WTC11 (cell line): ENCODE measurements at regions not wholly inside any gene's neighbourhood (a gene's known extent, or its start where the extent isn't known, plus 50 kb on each side); places are given as distances from the start of the nearest gene placed in this dataset.

Experiments used
- ATAC-seq: fragments of 200-7000 bp; cut with Tn5 transposase; 2 replicates; pipeline ENCODE4 v1.10.0; 2021; ENCODE audit warnings: mild to moderate bottlenecking, moderate library complexity
- CTCF ChIA-PET: fragments of 300-600 bp; sonication (Branson Sonifier 250); formaldehyde crosslinking; loops from one replicate; lab custom pipeline; 2021; ENCODE audit warnings: antibody characterized with exemption; lab: Charles Lee
- POLR2A ChIA-PET: fragments of 350-600 bp; sonication (Branson Sonifier 250); formaldehyde crosslinking; loops from one replicate; lab custom pipeline; 2021; ENCODE audit warnings: antibody characterized with exemption; lab: Charles Lee
- DNase-seq: peaks from one replicate; pipeline ENCODE4 v3.0.0; 2021; ENCODE audit warnings: low spot score
- H3K27ac Mint-ChIP-seq: 2 replicates; pipeline ENCODE4 v1.8.0; 2021; ENCODE audit warnings: mixed read lengths
- H3K27me3 Mint-ChIP-seq: 2 replicates; pipeline ENCODE4 v1.8.0; 2021; ENCODE audit warnings: low read depth, mild to moderate bottlenecking, moderate library complexity, mixed read lengths
- H3K36me3 Mint-ChIP-seq: 2 replicates; pipeline ENCODE4 v1.8.0; 2021; ENCODE audit warnings: mixed read lengths
- H3K4me1 Mint-ChIP-seq: 2 replicates; pipeline ENCODE4 v1.8.0; 2022; ENCODE audit warnings: mixed read lengths
- H3K4me3 Mint-ChIP-seq: 2 replicates; pipeline ENCODE4 v1.8.0; 2021; ENCODE audit warnings: mild to moderate bottlenecking, moderate library complexity, mixed read lengths
- H3K9me3 Mint-ChIP-seq: 2 replicates; pipeline ENCODE4 v1.8.0; 2021; ENCODE audit warnings: mixed read lengths
- CBFB ChIP-seq: sonication (generic); formaldehyde crosslinking; IDR thresholded peaks from 2 replicates; pipeline ENCODE4 v1.8.1; 2022; ENCODE audit warnings: mild to moderate bottlenecking, low read depth, missing genetic modification reagents
- CREM ChIP-seq: sonication (generic); formaldehyde crosslinking; IDR thresholded peaks from 2 replicates; pipeline ENCODE4 v1.8.1; 2022; ENCODE audit warnings: mild to moderate bottlenecking, missing genetic modification reagents, moderate library complexity
- E2F1 ChIP-seq: sonication (generic); formaldehyde crosslinking; IDR thresholded peaks from 2 replicates; pipeline ENCODE4 v1.8.0; 2022; ENCODE audit warnings: mild to moderate bottlenecking, missing genetic modification reagents
- ERG ChIP-seq: fragments of 250-450 bp; sonication (Bioruptor Pico); IDR thresholded peaks from 2 replicates; pipeline ENCODE4 v1.8.0; 2021; ENCODE audit warnings: mild to moderate bottlenecking
- ETV6 ChIP-seq: sonication (generic); formaldehyde crosslinking; IDR thresholded peaks from 2 replicates; pipeline ENCODE4 v1.8.1; 2022; ENCODE audit warnings: mild to moderate bottlenecking, missing genetic modification reagents
- GTF2I ChIP-seq: fragments of 250-450 bp; sonication (Bioruptor Pico); conservative IDR thresholded peaks from 2 replicates; pipeline ENCODE4 v1.4.0; 2021; ENCODE audit warnings: mild to moderate bottlenecking
- HMGA2 ChIP-seq: fragments of 250-450 bp; sonication (Bioruptor Pico); IDR thresholded peaks from 2 replicates; pipeline ENCODE4 v1.4.0; 2021; ENCODE audit warnings: mild to moderate bottlenecking, moderate library complexity
- NFATC4 ChIP-seq: fragments of 250-450 bp; sonication (Bioruptor Pico); IDR thresholded peaks from 2 replicates; pipeline ENCODE4 v1.9.0; 2021; ENCODE audit warnings: mild to moderate bottlenecking
- NFE2L1 ChIP-seq: sonication (generic); formaldehyde crosslinking; IDR thresholded peaks from 2 replicates; pipeline ENCODE4 v1.8.1; 2023; ENCODE audit warnings: missing genetic modification reagents
- PRDM15 ChIP-seq: sonication (generic); formaldehyde crosslinking; IDR thresholded peaks from 2 replicates; pipeline ENCODE4 v1.8.0; 2022; ENCODE audit warnings: missing genetic modification reagents
- PRRX2 ChIP-seq: fragments of 250-450 bp; sonication (Bioruptor Pico); IDR thresholded peaks from 2 replicates; pipeline ENCODE4 v1.8.0; 2021; ENCODE audit warnings: mild to moderate bottlenecking
- SMAD3 ChIP-seq: sonication (generic); formaldehyde crosslinking; IDR thresholded peaks from 2 replicates; pipeline ENCODE4 v1.8.0; 2022; ENCODE audit warnings: missing genetic modification reagents, mild to moderate bottlenecking, borderline replicate concordance
- SOX15 ChIP-seq: fragments of 250-450 bp; sonication (Bioruptor Pico); IDR thresholded peaks from 2 replicates; pipeline ENCODE4 v1.9.0; 2021; ENCODE audit warnings: mild to moderate bottlenecking
- SP1 ChIP-seq: sonication (generic); formaldehyde crosslinking; conservative IDR thresholded peaks from 2 replicates; pipeline ENCODE4 v1.8.1; 2022; ENCODE audit warnings: missing genetic modification reagents
- ZBTB43 ChIP-seq: sonication (generic); formaldehyde crosslinking; IDR thresholded peaks from 2 replicates; pipeline ENCODE4 v1.8.1; 2023; ENCODE audit warnings: mild to moderate bottlenecking, missing genetic modification reagents
- TF ChIP-seq, protein P1 (sequence below): sonication (generic); formaldehyde crosslinking; IDR thresholded peaks from 2 replicates; pipeline ENCODE4 v1.8.1; 2022; ENCODE audit warnings: low read depth, missing genetic modification reagents, borderline replicate concordance
- TF ChIP-seq, protein P2 (sequence below): fragments of 200-600 bp; IDR thresholded peaks from 2 replicates; pipeline ENCODE4 v1.8.0; 2022; ENCODE audit warnings: antibody characterized with exemption
- TF ChIP-seq, protein P3 (sequence below): fragments of 250-450 bp; sonication (Bioruptor Pico); IDR thresholded peaks from 2 replicates; pipeline ENCODE4 v1.9.0; 2021; ENCODE audit warnings: mild to moderate bottlenecking

- Mint-ChIP-seq H3K9me3 (peaks cover 27% of the 10 kb centered on the region), H3K27ac (no peak overlapping the region), H3K4me3 (no peak overlapping the region), H3K27me3 (peaks cover 5% of the 10 kb centered on the region; the same call in 1 of the 2 replicates), H3K4me1 (no peaks in the 10 kb centered on the region), H3K36me3 (peaks cover 2% of the 10 kb centered on the region; the same call in 1 of the 2 replicates)
- ChIA-PET CTCF (interaction anchor here (0.9 to 1.5 kb wide), 5 partner anchors 27 to 277 kb away, joined by 3 read pairs; no protein-coding TSS in a partner anchor), POLR2A (no interaction called here)
- DNase-seq, result no peak
- TF ChIP-seq ETV6 (CRISPR knock-in tag) (no peak), PRRX2 (CRISPR knock-in tag) (no peak), SOX15 (CRISPR knock-in tag) (no peak), SP1 (CRISPR knock-in tag) (no peak), HMGA2 (CRISPR knock-in tag) (no peak), E2F1 (CRISPR knock-in tag) (no peak), ERG (CRISPR knock-in tag) (no peak), PRDM15 (CRISPR knock-in tag) (no peak), CBFB (CRISPR knock-in tag) (no peak), SMAD3 (no peak), NFE2L1 (CRISPR knock-in tag) (no peak), CREM (CRISPR knock-in tag) (no peak), NFATC4 (CRISPR knock-in tag) (no peak), GTF2I (CRISPR knock-in tag) (no peak), ZBTB43 (CRISPR knock-in tag) (no peak)
- TF ChIP-seq, protein P1, sequence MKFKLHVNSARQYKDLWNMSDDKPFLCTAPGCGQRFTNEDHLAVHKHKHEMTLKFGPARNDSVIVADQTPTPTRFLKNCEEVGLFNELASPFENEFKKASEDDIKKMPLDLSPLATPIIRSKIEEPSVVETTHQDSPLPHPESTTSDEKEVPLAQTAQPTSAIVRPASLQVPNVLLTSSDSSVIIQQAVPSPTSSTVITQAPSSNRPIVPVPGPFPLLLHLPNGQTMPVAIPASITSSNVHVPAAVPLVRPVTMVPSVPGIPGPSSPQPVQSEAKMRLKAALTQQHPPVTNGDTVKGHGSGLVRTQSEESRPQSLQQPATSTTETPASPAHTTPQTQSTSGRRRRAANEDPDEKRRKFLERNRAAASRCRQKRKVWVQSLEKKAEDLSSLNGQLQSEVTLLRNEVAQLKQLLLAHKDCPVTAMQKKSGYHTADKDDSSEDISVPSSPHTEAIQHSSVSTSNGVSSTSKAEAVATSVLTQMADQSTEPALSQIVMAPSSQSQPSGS (CRISPR knock-in tag), result no peak
- TF ChIP-seq, protein P2, sequence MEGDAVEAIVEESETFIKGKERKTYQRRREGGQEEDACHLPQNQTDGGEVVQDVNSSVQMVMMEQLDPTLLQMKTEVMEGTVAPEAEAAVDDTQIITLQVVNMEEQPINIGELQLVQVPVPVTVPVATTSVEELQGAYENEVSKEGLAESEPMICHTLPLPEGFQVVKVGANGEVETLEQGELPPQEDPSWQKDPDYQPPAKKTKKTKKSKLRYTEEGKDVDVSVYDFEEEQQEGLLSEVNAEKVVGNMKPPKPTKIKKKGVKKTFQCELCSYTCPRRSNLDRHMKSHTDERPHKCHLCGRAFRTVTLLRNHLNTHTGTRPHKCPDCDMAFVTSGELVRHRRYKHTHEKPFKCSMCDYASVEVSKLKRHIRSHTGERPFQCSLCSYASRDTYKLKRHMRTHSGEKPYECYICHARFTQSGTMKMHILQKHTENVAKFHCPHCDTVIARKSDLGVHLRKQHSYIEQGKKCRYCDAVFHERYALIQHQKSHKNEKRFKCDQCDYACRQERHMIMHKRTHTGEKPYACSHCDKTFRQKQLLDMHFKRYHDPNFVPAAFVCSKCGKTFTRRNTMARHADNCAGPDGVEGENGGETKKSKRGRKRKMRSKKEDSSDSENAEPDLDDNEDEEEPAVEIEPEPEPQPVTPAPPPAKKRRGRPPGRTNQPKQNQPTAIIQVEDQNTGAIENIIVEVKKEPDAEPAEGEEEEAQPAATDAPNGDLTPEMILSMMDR, result no peak
- TF ChIP-seq, protein P3, sequence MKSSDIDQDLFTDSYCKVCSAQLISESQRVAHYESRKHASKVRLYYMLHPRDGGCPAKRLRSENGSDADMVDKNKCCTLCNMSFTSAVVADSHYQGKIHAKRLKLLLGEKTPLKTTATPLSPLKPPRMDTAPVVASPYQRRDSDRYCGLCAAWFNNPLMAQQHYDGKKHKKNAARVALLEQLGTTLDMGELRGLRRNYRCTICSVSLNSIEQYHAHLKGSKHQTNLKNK, result no peak
- ATAC-seq, result no peak
These were observed 198.5 kb downstream of the SOD2 start for GRCh38 chr6:159494586-159494972.
